Fibroblast of skin of scalp (primary cell): ENCODE measurements at regions not wholly inside any gene's neighbourhood (a gene's known extent, or its start where the extent isn't known, plus 50 kb on each side); places are given as distances from the start of the nearest gene placed in this dataset.

Experiments
- DNase-seq: peaks from one replicate; pipeline ENCODE4 v3.0.0-alpha.2; 2013

- DNase-seq = no peak
Observed at GRCh38 chr12:13594731-13595514, 386.5 kb downstream of the GRIN2B start.

- no peak for DNase-seq
Observed at GRCh38 chr12:13592063-13592942, 389.1 kb downstream of the GRIN2B start.

- DNase-seq = no peak
Observed at GRCh38 chr12:13591488-13591887, 389.9 kb downstream of the GRIN2B start.

GRCh38 chr12:13591059-13591458 is 390.3 kb downstream of the GRIN2B start:
- DNase-seq = no peak

- DNase-seq = no peak
Observed at GRCh38 chr12:13588574-13588973, 392.0 kb downstream of the EMP1 start.

DNA sequence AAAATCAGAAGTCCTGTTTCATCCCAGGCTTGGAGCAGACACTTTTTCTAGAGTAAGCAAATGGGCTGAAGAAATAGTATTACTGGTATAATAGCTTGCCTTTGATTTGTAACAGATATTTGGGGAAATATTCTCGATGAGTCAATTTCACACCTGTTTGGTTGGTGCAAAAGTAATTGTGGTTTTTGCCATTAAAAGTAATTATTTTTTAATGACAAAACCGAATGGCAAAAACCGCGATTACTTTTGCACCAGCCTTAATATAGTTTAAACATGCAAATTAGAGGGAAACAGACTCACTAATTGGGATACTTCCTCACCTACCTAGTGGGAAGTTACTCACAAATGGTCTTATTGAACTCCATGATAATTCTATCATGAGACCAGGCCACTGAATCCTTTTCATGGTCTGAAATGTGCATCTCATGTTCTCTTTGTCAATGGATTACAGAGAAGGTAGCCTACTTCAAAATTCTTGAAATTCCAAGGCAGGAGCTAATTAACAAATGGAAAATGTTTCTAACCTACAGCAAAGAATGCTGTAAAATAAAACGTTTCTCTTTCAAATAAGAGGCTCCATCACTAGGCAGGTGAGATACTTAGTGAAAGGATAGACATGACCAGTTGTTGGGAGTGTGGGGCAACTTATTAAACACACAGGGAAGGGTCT is 391.3 kb downstream of the EMP1 start:
- no peak for DNase-seq

DNA sequence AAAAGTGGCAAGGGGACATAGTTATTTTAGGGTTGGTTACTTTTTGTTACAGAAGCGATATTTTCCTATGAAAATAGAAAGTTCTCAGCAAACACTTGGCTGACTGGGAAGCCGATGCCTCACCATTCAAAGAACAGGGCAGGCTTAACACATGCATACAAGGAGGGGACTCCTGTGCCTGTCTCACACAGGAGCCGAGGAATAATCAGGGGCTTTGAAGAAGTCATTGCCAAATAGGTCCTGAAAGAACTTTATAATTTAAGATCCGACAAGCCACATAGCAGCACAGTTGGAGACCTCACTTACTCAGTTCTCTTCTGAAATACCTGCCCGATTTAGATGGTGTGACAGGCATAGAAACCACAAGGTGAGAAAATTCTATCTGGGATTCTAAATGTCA is 389.8 kb downstream of the EMP1 start:
- no peak for DNase-seq

GRCh38 chr12:13584541-13584940 is 388.0 kb downstream of the EMP1 start:
- no peak for DNase-seq

DNA sequence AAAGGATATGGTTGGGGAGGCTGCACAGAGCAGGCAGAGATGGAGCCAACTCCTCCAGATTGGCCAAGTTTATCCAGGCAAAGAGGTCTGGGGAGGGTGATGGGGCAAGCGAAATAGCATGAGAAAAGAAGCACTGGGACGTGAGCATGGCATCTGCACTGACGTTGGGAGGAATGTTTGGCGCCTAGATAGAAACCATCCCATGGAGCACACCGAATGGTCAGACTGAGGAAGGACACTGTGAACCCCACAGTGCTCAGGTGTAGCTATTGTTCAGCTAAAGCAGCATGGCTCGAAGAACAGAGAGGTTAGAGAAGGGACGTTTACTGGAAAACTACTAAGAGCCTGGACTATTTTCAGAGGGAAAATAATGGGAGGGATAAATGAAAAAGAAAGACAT is 387.1 kb downstream of the EMP1 start:
- DNase-seq = no peak

DNA sequence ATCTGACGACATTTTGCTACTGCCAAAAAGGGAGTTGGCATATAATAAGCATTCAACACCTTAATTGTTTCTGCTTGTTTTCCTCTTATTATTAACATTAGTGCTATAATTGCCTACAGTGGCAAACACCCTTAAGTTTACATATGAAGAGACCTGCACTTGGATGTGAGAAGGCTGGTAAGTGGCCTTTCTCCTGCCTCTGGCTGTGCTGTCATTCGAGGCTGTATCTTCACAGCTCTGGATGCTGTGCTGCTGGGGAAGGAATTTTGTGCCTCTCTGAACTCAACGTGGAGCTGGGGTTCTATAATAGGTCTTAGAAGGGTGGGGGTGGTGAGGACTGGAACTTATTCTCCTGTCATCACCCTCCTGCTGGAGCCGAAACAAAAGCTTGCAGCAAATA is 385.9 kb downstream of the EMP1 start:
- DNase-seq = no peak

DNA sequence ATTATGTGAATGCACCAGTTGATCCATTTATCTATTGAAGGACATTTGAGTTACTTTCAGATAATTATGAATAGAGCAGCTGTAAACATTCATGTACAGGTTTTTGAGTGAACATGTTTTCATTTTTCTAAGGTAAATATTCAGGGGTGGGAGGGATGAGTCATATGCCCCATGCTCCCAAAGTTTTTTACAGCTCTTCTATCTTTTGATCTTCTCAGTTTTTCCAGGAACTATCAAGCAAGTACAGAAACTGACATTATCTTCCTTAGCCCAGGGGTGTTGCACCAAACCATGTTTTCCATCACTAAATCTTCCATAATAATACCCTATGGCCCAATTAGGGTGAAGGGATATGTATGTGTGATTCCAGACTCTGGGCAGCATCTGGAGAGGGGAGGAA is 384.5 kb downstream of the EMP1 start:
- no peak for DNase-seq

DNA sequence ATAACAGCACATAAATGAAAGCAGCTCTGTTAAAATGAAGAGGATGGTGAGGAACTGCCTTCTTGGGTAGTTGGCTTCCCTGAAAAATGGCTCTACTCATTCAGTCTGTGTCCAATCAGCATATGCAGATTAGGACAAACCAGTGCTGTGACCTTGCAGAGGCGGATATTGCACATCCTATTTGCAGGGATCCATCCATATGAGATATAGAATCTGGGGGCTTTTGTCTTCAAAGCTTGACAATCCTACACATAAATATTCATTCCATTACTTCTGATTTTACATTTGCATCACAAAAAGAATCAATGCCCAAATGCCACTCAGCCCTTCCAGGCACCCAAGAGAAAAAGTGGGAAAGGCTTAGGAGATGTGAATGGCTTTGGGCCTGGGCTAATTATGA is 383.7 kb downstream of the EMP1 start:
- no peak for DNase-seq

GRCh38 chr12:13576935-13577500 is 380.5 kb downstream of the EMP1 start:
- DNase-seq = no peak

GRCh38 chr12:13573698-13574321 is 377.3 kb downstream of the EMP1 start:
- DNase-seq = peak; percentile 84

GRCh38 chr12:13571035-13571434 is 374.5 kb downstream of the EMP1 start:
- no peak for DNase-seq

GRCh38 chr12:13570005-13570694 is 373.6 kb downstream of the EMP1 start:
- DNase-seq = peak; percentile 11

DNA sequence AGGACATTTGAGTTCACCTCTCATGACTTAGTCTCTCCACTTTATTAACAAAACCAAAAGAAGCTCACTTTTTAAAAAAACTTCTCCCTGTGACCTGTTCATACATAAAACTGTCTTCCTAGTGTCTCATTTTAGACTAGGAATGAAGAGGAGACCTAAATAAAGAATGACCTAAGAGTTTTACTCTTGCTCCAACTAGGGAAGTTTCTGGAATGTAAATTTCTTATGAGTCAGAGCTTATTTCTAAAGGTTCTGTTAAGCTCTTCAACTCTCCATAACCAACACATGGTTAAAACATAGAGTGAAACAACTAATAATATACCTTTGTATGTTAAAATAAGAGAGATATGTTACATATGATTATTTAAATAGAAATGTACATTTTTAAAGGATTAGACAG is 369.8 kb downstream of the EMP1 start:
- peak; percentile 47 for DNase-seq

GRCh38 chr12:13564266-13564810 is 367.8 kb downstream of the EMP1 start:
- DNase-seq = no peak

DNA sequence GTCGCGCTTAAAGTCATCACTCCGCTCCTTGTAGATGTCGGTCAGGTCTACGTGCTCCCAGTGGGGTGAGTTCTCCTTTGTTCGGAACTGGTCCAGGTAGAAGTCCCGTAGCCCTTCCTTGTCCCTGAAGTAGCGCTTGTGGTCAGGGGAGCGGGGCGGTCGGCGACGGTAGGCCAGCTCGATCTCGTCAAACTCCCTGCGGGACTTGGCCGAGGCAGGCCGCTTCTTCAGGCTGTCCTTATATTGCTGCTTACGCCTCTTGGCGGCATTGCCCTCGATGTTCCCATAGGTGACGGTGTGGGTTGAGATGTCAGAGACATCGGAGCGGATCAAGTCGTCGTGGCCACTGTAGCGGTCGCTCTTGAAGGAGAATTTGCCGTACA is 367.2 kb downstream of the EMP1 start:
- no peak for DNase-seq

DNA sequence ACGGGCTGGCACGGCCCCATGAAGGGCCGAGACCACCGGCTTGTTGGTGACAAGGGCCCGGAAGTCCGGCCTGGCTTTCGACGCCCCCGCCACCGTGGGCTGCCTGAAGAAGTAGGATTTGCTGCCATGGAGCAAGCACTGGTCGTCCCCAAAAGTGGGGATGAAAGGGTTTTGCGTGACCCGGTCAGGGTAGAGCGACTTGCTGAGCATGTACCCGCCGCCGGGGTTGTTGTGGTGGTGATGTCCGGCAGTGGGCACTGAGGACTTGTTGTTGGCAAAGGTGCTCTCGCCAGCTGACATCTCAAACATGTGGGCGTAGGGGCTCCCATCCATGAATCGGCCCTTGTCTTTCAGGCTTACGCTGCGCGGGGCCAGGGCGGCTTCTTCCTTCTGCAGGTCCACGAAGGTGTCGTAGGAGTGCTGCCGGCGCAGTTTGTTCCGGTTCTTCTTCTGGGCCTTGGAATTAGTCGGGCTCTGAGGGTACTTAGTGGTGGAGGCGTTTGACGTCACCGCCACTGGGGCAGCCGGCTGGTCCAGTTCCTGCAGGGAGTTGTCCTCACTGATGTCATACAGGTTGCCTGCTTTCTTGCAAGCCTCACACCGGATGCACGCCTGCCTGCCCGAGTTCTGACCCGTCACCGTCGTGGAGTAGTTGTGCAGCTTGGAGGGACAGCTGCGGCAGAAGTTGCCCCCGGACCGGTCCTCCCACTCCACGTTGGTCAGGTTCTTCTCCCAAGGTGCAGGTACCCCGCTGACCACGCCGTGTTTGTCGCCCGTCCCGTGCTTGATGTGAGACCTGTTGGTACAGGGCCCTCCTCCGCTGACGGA is 366.6 kb downstream of the EMP1 start:
- no peak for DNase-seq

DNA sequence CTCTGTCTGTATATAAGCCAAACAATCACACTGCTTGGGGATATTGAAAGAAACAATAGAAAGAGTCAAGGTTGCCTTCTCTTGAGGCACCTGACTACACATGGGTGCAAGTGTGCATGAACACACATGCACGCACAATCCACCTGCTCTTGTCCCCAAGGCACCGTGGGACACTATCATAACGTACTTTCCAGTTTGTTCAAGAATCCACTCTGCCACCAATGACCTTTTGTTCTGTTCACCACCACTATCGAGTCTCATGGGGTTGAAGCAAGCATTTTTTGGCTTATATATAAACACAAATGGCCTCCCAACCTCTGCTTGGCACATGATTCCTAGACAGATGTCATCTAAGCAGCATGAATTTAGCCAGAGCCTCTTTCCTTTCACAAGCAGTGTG is 365.4 kb downstream of the EMP1 start:
- DNase-seq = no peak
